Neural crest cell (in vitro differentiated cells): ENCODE measurements at regions not wholly inside any gene's neighbourhood (a gene's known extent, or its start where the extent isn't known, plus 50 kb on each side); places are given as distances from the start of the nearest gene placed in this dataset.
"Not testable (repeated sequence)": the region's sequence is repeated elsewhere in the genome, so short reads cannot be mapped to it uniquely, and the experiment has no call there.

ENCODE experiments used
- DNase-seq: peaks from one replicate; pipeline ENCODE4 v3.0.0; 2021; ENCODE audit warnings: low read depth, mixed read lengths, low spot score
- H3K27ac Mint-ChIP-seq: one replicate; pipeline ENCODE4 v1.8.0; 2021; ENCODE audit warnings: mild to moderate bottlenecking, mixed read lengths; ENCODE audit not compliant: unreplicated experiment
- H3K27me3 Mint-ChIP-seq: 2 replicates; pipeline ENCODE4 v1.8.0; 2021; ENCODE audit warnings: low read depth, mild to moderate bottlenecking, mixed read lengths
- H3K36me3 Mint-ChIP-seq: 2 replicates; pipeline ENCODE4 v1.8.0; 2021; ENCODE audit warnings: low read depth, mild to moderate bottlenecking, mixed read lengths
- H3K4me1 Mint-ChIP-seq: 2 replicates; pipeline ENCODE4 v1.8.0; 2021; ENCODE audit warnings: mixed read lengths
- H3K4me3 Mint-ChIP-seq: one replicate; pipeline ENCODE4 v1.8.0; 2021; ENCODE audit warnings: mild to moderate bottlenecking, mixed read lengths
- H3K9me3 Mint-ChIP-seq: 2 replicates; pipeline ENCODE4 v1.8.0; 2021; ENCODE audit warnings: mixed read lengths
- CTCF ChIP-seq: fragments of 200-600 bp; sonication (generic); conservative IDR thresholded peaks from 2 replicates; pipeline ENCODE4 v1.5.0; 2021; ENCODE audit warnings: antibody characterized with exemption, mild to moderate bottlenecking

DNA sequence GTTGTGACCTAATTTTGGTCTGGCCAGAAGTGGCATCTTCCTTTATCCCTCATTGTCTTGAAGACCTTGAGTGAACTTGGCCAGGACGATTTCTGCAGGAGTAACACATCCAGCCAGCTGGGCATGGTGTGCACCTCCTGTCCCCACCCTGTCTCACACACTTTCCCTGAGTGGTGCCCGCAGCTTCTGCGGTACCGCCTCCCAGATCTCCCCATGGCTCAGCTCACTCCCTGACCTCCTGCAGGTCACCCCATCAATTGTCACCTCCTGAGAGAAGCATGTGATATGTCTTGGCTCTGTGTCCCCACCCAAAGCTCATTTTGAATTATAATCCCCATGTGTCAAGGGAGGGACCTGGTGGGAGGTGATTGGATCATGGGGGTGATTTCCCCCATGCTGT, 50.2 kb upstream of the TP53I11 start:
- Mint-ChIP-seq H3K36me3 (no peaks in the 10 kb centered on the region), H3K27ac (no peak overlapping the region), H3K27me3 (no peaks in the 10 kb centered on the region), H3K4me3 (no peak overlapping the region), H3K4me1 (no peaks in the 10 kb centered on the region), H3K9me3 (peaks cover 3% of the 10 kb centered on the region)
- no peak for DNase-seq
- TF ChIP-seq CTCF = no peak

- no peak overlapping the region for H3K27ac Mint-ChIP-seq
- no peaks in the 10 kb centered on the region for H3K36me3 Mint-ChIP-seq
- peaks cover 3% of the 10 kb centered on the region for H3K9me3 Mint-ChIP-seq
- no peak for DNase-seq
- no peaks in the 10 kb centered on the region for H3K4me1 Mint-ChIP-seq
- H3K27me3 Mint-ChIP-seq = no peaks in the 10 kb centered on the region
- no peak for TF ChIP-seq CTCF
- H3K4me3 Mint-ChIP-seq = no peak overlapping the region
Observed at GRCh38 chr11:45001466-45002165, 50.9 kb upstream of the TP53I11 start.

GRCh38 chr11:45005106-45005505, 54.4 kb upstream of the TP53I11 start:
- Mint-ChIP-seq H3K4me3 (no peak overlapping the region), H3K27me3 (no peaks in the 10 kb centered on the region), H3K9me3 (peaks cover 3% of the 10 kb centered on the region), H3K27ac (no peak overlapping the region), H3K36me3 (no peaks in the 10 kb centered on the region), H3K4me1 (peaks cover 13% of the 10 kb centered on the region)
- no peak for TF ChIP-seq CTCF
- DNase-seq = no peak

GRCh38 chr11:45007011-45007410, 56.3 kb upstream of the TP53I11 start:
- no peak for TF ChIP-seq CTCF
- Mint-ChIP-seq H3K36me3 (no peaks in the 10 kb centered on the region), H3K4me1 (peaks cover 13% of the 10 kb centered on the region), H3K9me3 (no peaks in the 10 kb centered on the region), H3K27ac (no peak overlapping the region), H3K4me3 (no peak overlapping the region), H3K27me3 (no peaks in the 10 kb centered on the region)
- no peak for DNase-seq

DNA sequence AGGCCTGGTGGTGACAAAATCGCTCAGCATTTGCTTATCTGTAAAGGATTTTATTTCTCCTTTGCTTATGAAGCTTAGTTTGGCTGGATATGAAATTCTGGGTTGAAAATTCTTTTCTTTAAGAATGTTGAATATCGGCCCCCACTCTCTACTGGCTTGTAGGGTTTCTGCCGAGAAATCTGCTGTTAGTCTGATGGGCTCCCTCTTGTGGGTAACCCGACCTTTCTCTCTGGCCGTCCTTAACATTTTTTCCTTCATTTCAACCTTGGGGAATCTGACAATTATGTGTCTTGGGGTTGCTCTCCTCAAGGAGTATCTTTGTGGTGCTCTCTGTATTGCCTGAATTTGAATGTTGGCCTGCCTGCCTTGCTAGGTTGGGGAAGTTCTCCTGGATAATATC, 65.3 kb upstream of the TP53I11 start:
- H3K4me1 Mint-ChIP-seq = peaks cover 19% of the 10 kb centered on the region
- H3K36me3 Mint-ChIP-seq, H3K4me3 Mint-ChIP-seq, H3K27ac Mint-ChIP-seq, H3K9me3 Mint-ChIP-seq, DNase-seq: not testable (repeated sequence)
- peaks cover 14% of the 10 kb centered on the region for H3K27me3 Mint-ChIP-seq

GRCh38 chr11:45016446-45016845, 65.8 kb upstream of the TP53I11 start:
- H3K4me1 Mint-ChIP-seq = peaks cover 20% of the 10 kb centered on the region
- H3K27me3 Mint-ChIP-seq = peaks cover 14% of the 10 kb centered on the region
- not testable (repeated sequence) for H3K4me3 Mint-ChIP-seq, H3K9me3 Mint-ChIP-seq, H3K36me3 Mint-ChIP-seq, DNase-seq, H3K27ac Mint-ChIP-seq
